Activated CD4-positive, alpha-beta T cell treated with anti-CD3 and anti-CD28 coated beads, Interleukin-2, amount 10 ng/mL, durations not matched to agents 24 days and 14 days (primary cell): ENCODE measurements at regions not wholly inside any gene's neighbourhood (a gene's known extent, or its start where the extent isn't known, plus 50 kb on each side); places are given as distances from the start of the nearest gene placed in this dataset.

ENCODE experiments used
- DNase-seq: peaks from one replicate; pipeline ENCODE4 v3.0.0; 2022
- H3K27ac Mint-ChIP-seq: one replicate; pipeline ENCODE4 v1.8.0; 2022; ENCODE audit warnings: mild to moderate bottlenecking, mixed read lengths
- H3K27me3 Mint-ChIP-seq: one replicate; pipeline ENCODE4 v1.8.0; 2022; ENCODE audit warnings: mixed read lengths
- H3K36me3 Mint-ChIP-seq: one replicate; pipeline ENCODE4 v1.8.0; 2022; ENCODE audit warnings: low read depth, mild to moderate bottlenecking, mixed read lengths
- H3K4me1 Mint-ChIP-seq: one replicate; pipeline ENCODE4 v1.8.0; 2021; ENCODE audit warnings: mixed read lengths
- H3K4me3 Mint-ChIP-seq: one replicate; pipeline ENCODE4 v1.8.0; 2022; ENCODE audit warnings: mild to moderate bottlenecking, moderate library complexity, mixed read lengths
- H3K9me3 Mint-ChIP-seq: one replicate; pipeline ENCODE4 v1.8.0; 2021; ENCODE audit warnings: mixed read lengths
- intact Hi-C: fragments of 100-400 bp; cut with micrococcal nuclease; formaldehyde crosslinking; loops from one replicate; pipeline ENCODE4 v1.15.1; 2023

DNA sequence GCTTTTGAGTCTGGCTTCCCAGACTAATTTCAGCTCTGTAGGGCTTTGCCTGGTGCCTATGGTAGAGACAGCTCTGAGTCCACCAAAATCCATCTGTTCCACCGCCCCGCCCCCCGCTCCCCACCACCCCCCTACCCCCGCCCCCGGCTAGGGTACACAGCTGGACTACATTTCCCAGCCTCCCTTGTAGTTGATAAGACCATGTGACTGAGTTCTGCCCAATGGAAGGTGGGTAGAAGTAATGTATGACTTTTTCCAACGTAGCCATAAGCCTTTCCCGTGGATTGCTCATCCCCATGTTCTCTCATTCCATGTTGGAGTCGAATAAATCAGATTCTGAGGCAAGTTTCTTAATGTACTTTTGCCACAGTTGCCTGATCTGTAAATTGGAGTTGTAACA lies 786.7 kb upstream of the EEF2KMT start:
- DNase-seq, result no peak
- H3K4me3 Mint-ChIP-seq, result no peak overlapping the region
- no peaks in the 10 kb centered on the region for H3K27me3 Mint-ChIP-seq
- peaks cover 15% of the 10 kb centered on the region for H3K9me3 Mint-ChIP-seq
- H3K36me3 Mint-ChIP-seq, result no peaks in the 10 kb centered on the region
- no peak overlapping the region for H3K27ac Mint-ChIP-seq
- no peaks in the 10 kb centered on the region for H3K4me1 Mint-ChIP-seq
- intact Hi-C loops, result no loop called here

GRCh38 chr16:5882087-5882640 lies 784.6 kb upstream of the EEF2KMT start:
- no peak overlapping the region for H3K27ac Mint-ChIP-seq
- H3K4me3 Mint-ChIP-seq, result no peak overlapping the region
- no peaks in the 10 kb centered on the region for H3K4me1 Mint-ChIP-seq
- no peaks in the 10 kb centered on the region for H3K36me3 Mint-ChIP-seq
- DNase-seq, result no peak
- peaks cover 14% of the 10 kb centered on the region for H3K9me3 Mint-ChIP-seq
- H3K27me3 Mint-ChIP-seq, result no peaks in the 10 kb centered on the region
- intact Hi-C loops, result no loop called here

GRCh38 chr16:5875416-5875815 lies 777.8 kb upstream of the EEF2KMT start:
- Mint-ChIP-seq H3K9me3 (peaks cover 14% of the 10 kb centered on the region), H3K4me3 (no peak overlapping the region), H3K36me3 (no peaks in the 10 kb centered on the region), H3K4me1 (no peaks in the 10 kb centered on the region), H3K27ac (no peak overlapping the region), H3K27me3 (no peaks in the 10 kb centered on the region)
- no peak for DNase-seq
- intact Hi-C loops, result no loop called here

DNA sequence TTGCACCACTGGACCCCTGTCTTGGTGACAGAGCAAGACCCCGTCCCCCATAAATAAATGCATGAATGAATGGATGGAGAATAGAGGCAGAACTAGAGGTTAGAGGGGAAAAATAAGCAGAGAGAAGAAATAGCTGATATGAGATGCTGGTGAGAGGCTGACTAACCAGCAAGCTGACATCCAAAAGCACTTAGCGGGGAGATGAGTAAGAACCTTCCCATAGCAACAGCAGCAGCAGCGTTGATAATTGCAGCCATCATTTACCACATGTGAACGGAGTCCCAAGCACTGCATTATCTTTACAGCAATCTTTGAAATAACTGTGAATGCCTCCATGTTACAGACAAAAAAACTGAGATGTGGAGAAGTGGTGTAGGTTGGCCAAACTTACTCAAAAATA lies 777.3 kb upstream of the EEF2KMT start:
- H3K27me3 Mint-ChIP-seq, result no peaks in the 10 kb centered on the region
- H3K4me1 Mint-ChIP-seq, result no peaks in the 10 kb centered on the region
- H3K9me3 Mint-ChIP-seq, result peaks cover 11% of the 10 kb centered on the region
- intact Hi-C loops, result no loop called here
- no peaks in the 10 kb centered on the region for H3K36me3 Mint-ChIP-seq
- no peak overlapping the region for H3K27ac Mint-ChIP-seq
- DNase-seq, result no peak
- no peak overlapping the region for H3K4me3 Mint-ChIP-seq

- no peaks in the 10 kb centered on the region for H3K36me3 Mint-ChIP-seq
- no peaks in the 10 kb centered on the region for H3K27me3 Mint-ChIP-seq
- no peak for DNase-seq
- no peaks in the 10 kb centered on the region for H3K4me1 Mint-ChIP-seq
- H3K4me3 Mint-ChIP-seq, result no peak overlapping the region
- no peak overlapping the region for H3K27ac Mint-ChIP-seq
- H3K9me3 Mint-ChIP-seq, result peaks cover 14% of the 10 kb centered on the region
- intact Hi-C loops, result no loop called here
Observed at GRCh38 chr16:5873221-5873620, 775.6 kb upstream of the EEF2KMT start.

DNA sequence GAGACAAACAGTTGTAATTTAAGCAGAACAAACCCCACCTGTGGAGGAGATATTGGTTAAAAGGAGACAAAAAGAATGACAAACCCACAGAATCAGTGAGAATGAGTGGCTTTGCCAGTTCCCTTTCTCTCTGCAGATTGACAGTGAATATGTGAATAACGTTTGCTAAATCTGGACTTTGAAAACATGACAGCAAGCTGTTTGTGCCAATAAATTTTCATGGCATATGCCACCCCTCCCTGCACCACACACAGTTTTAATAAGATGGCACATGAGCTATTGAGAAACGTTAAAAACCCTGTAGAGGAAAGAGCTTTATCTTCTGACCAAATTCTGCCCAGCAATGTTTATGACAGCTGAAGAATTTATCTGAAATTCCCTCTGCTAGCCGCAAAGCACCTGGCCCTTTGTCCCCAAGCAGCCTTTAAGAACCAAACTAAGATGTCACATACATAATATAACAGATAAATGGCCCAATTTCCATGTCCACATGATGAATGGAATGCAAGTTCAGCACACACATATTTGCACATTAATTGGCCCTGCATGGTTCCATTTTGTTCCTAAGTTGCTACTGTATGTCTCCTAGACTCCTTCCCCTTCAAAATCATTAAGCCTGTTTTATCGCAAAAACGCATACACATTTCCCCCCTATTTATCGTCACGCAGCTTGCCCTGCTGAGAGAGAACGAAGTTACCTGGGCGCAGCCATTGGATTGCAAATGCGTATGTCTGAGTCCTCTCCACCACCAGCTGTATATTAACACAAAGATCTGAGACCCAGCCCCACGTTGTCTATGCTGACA lies 773.5 kb upstream of the EEF2KMT start:
- H3K4me3 Mint-ChIP-seq, result no peak overlapping the region
- H3K9me3 Mint-ChIP-seq, result peaks cover 7% of the 10 kb centered on the region
- H3K27me3 Mint-ChIP-seq, result no peaks in the 10 kb centered on the region
- no peak overlapping the region for H3K27ac Mint-ChIP-seq
- no peaks in the 10 kb centered on the region for H3K4me1 Mint-ChIP-seq
- H3K36me3 Mint-ChIP-seq, result no peaks in the 10 kb centered on the region
- intact Hi-C loops, result no loop called here
- no peak for DNase-seq

DNA sequence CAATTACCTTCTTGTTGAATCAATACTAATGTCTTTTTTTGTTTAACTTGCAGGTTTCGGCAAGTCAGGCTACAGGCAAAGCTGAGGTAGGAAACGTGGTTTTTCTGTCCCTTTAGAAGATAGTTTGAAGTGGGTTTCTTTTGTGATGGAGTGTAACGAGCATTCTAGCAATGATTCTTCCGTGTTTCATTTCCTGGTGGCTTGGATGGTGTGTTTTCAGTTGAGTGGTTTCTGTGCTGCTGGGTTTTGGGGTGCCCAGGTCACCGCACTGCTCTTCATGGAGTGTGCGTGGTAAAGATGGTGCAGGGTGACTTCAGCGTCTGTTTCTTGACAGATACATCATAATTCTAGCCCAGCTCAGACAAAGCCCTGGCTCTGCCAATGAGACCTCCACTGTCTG lies 769.7 kb upstream of the EEF2KMT start:
- no peak overlapping the region for H3K4me3 Mint-ChIP-seq
- H3K4me1 Mint-ChIP-seq, result no peaks in the 10 kb centered on the region
- H3K9me3 Mint-ChIP-seq, result peaks cover 7% of the 10 kb centered on the region
- intact Hi-C loops, result no loop called here
- no peaks in the 10 kb centered on the region for H3K27me3 Mint-ChIP-seq
- no peak overlapping the region for H3K27ac Mint-ChIP-seq
- no peaks in the 10 kb centered on the region for H3K36me3 Mint-ChIP-seq
- no peak for DNase-seq

DNA sequence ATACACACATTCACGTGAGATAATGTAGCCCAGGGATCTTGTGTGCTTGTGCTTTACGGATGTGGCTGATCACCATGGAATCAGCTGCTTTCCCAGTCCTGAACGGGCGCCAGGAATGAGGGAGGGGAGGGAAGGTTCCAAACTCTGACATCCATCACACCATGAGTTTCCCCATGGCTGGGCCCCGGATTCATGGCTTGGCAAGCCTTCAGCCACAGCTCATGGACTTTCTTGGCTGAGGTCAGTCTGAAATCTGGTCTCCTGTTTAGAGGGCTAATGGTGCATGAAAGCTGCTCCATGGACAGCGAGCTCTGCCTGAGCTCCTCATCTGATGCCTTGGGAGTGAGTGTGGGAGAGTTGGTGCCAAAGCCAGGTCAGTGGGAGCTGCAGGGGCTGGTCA lies 767.6 kb upstream of the EEF2KMT start:
- Mint-ChIP-seq H3K27ac (no peak overlapping the region), H3K9me3 (peaks cover 7% of the 10 kb centered on the region), H3K4me3 (no peak overlapping the region), H3K4me1 (no peaks in the 10 kb centered on the region), H3K36me3 (no peaks in the 10 kb centered on the region), H3K27me3 (no peaks in the 10 kb centered on the region)
- intact Hi-C loops, result no loop called here
- DNase-seq, result no peak

DNA sequence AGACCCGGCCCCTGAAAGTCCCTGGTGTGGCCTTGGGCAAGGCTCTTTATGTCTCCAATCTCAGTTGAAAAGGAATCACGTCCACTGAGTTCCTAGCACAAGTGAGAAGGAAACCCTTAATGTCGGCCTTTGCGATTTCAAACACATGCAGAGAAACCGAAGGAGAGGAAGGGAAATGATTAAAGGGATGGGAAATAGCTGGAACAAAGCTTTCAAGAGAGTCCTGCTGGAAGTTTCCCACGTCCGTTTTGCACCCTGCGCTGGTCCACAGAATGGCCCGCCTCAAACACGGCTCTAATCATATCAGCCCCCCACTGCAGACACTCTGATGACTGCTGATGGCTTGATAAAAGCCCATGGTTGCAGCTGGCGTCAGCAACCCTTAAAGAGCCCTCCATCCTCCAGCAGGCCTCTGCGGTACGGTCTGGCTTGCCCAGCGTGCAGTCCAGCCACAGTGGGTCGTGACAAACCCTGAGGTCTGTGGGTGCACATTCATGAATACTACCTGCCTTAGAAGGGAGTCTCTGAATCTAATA lies 765.5 kb upstream of the EEF2KMT start:
- no peaks in the 10 kb centered on the region for H3K36me3 Mint-ChIP-seq
- no peaks in the 10 kb centered on the region for H3K4me1 Mint-ChIP-seq
- H3K27ac Mint-ChIP-seq, result no peak overlapping the region
- no peak for DNase-seq
- H3K4me3 Mint-ChIP-seq, result no peak overlapping the region
- no peaks in the 10 kb centered on the region for H3K27me3 Mint-ChIP-seq
- intact Hi-C loops, result no loop called here
- peaks cover 4% of the 10 kb centered on the region for H3K9me3 Mint-ChIP-seq

DNA sequence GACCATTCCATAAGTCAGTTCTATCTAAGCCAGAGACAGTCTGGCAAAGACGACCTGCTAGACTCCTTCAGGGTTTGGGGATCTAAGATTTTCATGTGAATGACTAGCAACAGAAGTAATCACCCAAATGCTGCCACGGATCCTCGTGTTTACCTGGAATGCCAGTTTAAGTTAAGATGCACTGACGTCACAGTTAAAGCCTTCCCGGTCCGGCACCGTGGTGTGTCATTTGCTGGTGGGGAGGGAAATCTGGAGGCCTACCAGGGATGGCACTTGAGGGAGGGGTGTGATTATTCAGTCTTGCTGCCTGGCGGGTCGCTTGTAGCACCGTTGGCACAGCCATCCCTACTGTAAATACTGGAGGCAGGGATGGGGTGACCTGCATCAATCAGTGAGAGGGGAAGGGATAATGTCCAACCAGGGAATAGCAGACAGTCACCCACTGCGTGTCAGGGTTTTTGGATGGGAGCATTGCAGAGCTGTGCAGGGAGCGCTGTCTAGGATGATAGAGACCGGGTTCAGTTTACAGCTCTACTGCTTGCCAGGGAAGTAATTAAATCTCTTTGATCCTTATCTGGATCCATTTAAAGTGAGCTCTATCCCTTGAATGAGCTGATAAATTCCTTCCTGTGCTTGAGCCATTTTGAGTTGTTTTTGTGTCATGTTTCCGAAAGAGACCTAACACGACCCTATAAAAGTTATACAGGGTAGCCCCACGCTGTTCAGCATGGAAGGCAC lies 764.7 kb upstream of the EEF2KMT start:
- Mint-ChIP-seq H3K4me3 (no peak overlapping the region), H3K4me1 (no peaks in the 10 kb centered on the region), H3K27ac (no peak overlapping the region), H3K27me3 (no peaks in the 10 kb centered on the region), H3K9me3 (peaks cover 2% of the 10 kb centered on the region), H3K36me3 (no peaks in the 10 kb centered on the region)
- intact Hi-C loops, result no loop called here
- no peak for DNase-seq

DNA sequence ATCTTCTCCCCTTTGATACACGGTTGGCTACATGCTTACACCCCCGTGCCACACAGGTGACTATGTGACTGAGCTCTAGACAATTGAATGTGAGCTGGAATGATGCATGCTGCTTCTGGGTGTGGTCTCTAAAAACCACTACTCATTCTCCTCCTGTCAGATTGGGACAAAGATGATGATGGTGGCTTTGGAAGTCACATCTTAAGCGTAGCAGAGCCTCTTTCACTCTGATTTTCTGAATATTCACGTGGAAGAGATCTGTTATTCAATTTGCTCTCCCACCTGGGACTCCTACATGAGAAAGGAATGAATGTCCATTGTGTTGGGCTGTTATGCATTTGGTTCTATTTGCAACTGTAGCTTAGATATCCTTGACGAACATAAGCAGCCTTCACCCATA lies 763.6 kb upstream of the EEF2KMT start:
- Mint-ChIP-seq H3K27ac (no peak overlapping the region), H3K4me3 (no peak overlapping the region), H3K9me3 (no peaks in the 10 kb centered on the region), H3K27me3 (no peaks in the 10 kb centered on the region), H3K36me3 (no peaks in the 10 kb centered on the region), H3K4me1 (no peaks in the 10 kb centered on the region)
- intact Hi-C loops, result no loop called here
- DNase-seq, result no peak

GRCh38 chr16:5858180-5858579 lies 760.6 kb upstream of the EEF2KMT start:
- no peaks in the 10 kb centered on the region for H3K36me3 Mint-ChIP-seq
- no peaks in the 10 kb centered on the region for H3K9me3 Mint-ChIP-seq
- DNase-seq, result no peak
- no peak overlapping the region for H3K4me3 Mint-ChIP-seq
- no peak overlapping the region for H3K27ac Mint-ChIP-seq
- intact Hi-C loops, result no loop called here
- no peaks in the 10 kb centered on the region for H3K27me3 Mint-ChIP-seq
- no peaks in the 10 kb centered on the region for H3K4me1 Mint-ChIP-seq

DNA sequence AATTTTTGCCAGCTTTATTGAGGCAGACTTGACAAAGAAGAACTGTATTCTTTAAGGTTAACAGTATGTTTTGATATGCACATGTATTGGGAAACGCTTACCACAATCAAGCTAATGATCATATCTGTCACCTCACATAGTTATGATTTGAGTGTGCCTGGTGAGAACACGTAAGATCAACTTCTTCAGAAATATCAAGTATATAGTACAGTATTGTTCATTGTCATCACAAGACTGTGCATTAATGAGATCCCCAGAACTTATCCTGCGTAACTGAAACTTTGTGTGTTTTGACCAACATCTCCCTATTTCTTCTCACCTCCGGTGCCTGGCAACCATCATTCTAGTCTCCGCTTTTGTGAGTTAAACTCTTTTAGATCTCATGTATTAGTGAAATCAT lies 756.4 kb upstream of the EEF2KMT start:
- H3K9me3 Mint-ChIP-seq, result no peaks in the 10 kb centered on the region
- intact Hi-C loops, result no loop called here
- no peak overlapping the region for H3K27ac Mint-ChIP-seq
- no peaks in the 10 kb centered on the region for H3K27me3 Mint-ChIP-seq
- H3K4me3 Mint-ChIP-seq, result no peak overlapping the region
- no peaks in the 10 kb centered on the region for H3K36me3 Mint-ChIP-seq
- no peak for DNase-seq
- no peaks in the 10 kb centered on the region for H3K4me1 Mint-ChIP-seq

DNA sequence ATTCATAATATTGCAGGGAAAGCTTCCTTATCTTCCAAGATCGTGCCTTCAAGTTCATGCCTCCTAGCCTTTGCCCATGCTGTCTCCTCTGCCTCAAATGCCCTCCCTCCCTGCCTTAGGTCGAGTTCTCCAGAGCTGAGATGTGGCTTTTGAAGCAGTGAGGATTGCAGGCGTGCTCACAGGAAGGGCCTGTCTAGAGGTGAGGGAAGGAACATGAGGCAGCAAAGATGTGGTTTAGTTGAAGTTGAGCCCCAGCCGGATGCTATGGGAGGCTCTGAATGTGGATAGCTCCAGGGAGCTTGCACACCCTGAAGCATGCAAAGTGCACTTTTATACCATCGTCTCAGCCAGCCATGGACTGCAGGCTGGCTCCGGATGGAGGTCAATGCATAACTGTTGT lies 754.6 kb upstream of the EEF2KMT start:
- H3K4me3 Mint-ChIP-seq, result no peak overlapping the region
- DNase-seq, result no peak
- H3K27ac Mint-ChIP-seq, result no peak overlapping the region
- no peaks in the 10 kb centered on the region for H3K36me3 Mint-ChIP-seq
- no peaks in the 10 kb centered on the region for H3K27me3 Mint-ChIP-seq
- intact Hi-C loops, result no loop called here
- H3K9me3 Mint-ChIP-seq, result no peaks in the 10 kb centered on the region
- no peaks in the 10 kb centered on the region for H3K4me1 Mint-ChIP-seq
